GM12878 (cell line): ENCODE measurements at regions not wholly inside any gene's neighbourhood (a gene's known extent, or its start where the extent isn't known, plus 50 kb on each side); places are given as distances from the start of the nearest gene placed in this dataset.

Experiments
- ATF2 ChIP-seq: IDR thresholded peaks from 2 replicates; pipeline ENCODE4 v1.6.1; 2012; ENCODE audit warnings: low read length, inconsistent platforms
- ATF7 ChIP-seq: fragments of 450-650 bp; IDR thresholded peaks from 2 replicates; pipeline ENCODE4 v1.6.1; 2016; ENCODE audit warnings: low read depth, mild to moderate bottlenecking
- EP300 ChIP-seq, 2 experiments: fragments of 150-350 bp in 1 of 2; IDR thresholded peaks; 2 replicates each; pipeline ENCODE4 v1.6.1; 2011 to 2012; ENCODE audit warnings: low read depth in 2 of 2, low read length in 2 of 2, borderline replicate concordance in 1 of 2, improper control_type of control experiment in 1 of 2, inconsistent platforms in 1 of 2; ENCODE audit not compliant: control insufficient read depth in 1 of 2
- KDM1A ChIP-seq: fragments of 200-600 bp; sonication (generic); IDR thresholded peaks from 2 replicates; pipeline ENCODE4 v1.6.1; 2016; ENCODE audit warnings: borderline replicate concordance
- NR2C1 ChIP-seq: fragments of 450-650 bp; IDR thresholded peaks from 2 replicates; pipeline ENCODE4 v1.6.1; 2017; ENCODE audit warnings: antibody characterized with exemption, mild to moderate bottlenecking, moderate library complexity
- RBBP5 ChIP-seq: fragments of 200-600 bp; sonication (generic); conservative IDR thresholded peaks from 2 replicates; pipeline ENCODE4 v1.6.1; 2016
- RCOR1 ChIP-seq: conservative IDR thresholded peaks from 2 replicates; pipeline ENCODE4 v1.6.1; 2012; ENCODE audit warnings: low read depth, low read length, improper control_type of control experiment
- SUZ12 ChIP-seq: fragments of 200-600 bp; sonication (generic); IDR thresholded peaks from one replicate; pipeline ENCODE4 v1.6.1; 2018; ENCODE audit warnings: antibody characterized with exemption, mild to moderate bottlenecking; ENCODE audit not compliant: unreplicated experiment
- TF ChIP-seq, protein P1 (sequence below), 3 experiments: IDR thresholded peaks in 2 of 3; conservative IDR thresholded peaks in 1 of 3; 2 replicates each; pipeline ENCODE4 v1.5.1; 2011; ENCODE audit warnings: low read depth in 3 of 3, low read length in 3 of 3, mild to moderate bottlenecking in 3 of 3, control low read depth in 2 of 3, moderate library complexity in 2 of 3, inconsistent platforms in 1 of 3, mixed read lengths in 1 of 3; ENCODE audit not compliant: control insufficient read depth in 2 of 3, insufficient read depth in 1 of 3; ENCODE audit errors: extremely low read depth in 1 of 3
- TF ChIP-seq, protein P2 (sequence below): IDR thresholded peaks from 2 replicates; pipeline ENCODE4 v1.6.1; 2011; ENCODE audit warnings: borderline replicate concordance, low read depth, mild to moderate bottlenecking, moderate library complexity, low read length; ENCODE audit not compliant: insufficient read depth, poor library complexity, severe bottlenecking

GRCh38 chr18:23321996-23322395 lies 131.1 kb upstream of the RIOK3 start:
- TF ChIP-seq, protein P1, sequence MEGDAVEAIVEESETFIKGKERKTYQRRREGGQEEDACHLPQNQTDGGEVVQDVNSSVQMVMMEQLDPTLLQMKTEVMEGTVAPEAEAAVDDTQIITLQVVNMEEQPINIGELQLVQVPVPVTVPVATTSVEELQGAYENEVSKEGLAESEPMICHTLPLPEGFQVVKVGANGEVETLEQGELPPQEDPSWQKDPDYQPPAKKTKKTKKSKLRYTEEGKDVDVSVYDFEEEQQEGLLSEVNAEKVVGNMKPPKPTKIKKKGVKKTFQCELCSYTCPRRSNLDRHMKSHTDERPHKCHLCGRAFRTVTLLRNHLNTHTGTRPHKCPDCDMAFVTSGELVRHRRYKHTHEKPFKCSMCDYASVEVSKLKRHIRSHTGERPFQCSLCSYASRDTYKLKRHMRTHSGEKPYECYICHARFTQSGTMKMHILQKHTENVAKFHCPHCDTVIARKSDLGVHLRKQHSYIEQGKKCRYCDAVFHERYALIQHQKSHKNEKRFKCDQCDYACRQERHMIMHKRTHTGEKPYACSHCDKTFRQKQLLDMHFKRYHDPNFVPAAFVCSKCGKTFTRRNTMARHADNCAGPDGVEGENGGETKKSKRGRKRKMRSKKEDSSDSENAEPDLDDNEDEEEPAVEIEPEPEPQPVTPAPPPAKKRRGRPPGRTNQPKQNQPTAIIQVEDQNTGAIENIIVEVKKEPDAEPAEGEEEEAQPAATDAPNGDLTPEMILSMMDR (IDR thresholded peaks at IDR 0.05 in 2 of 3, conservative IDR thresholded peaks at IDR 0.05 in 1 of 3; ENCODE audit: control insufficient read depth in 2 of 3, extremely low read depth in 1 of 3, insufficient read depth in 1 of 3, low read depth in 3 of 3, low read length in 3 of 3), result no peak
- TF ChIP-seq RBBP5 (no peak), EP300 (IDR thresholded peaks at IDR 0.05; ENCODE audit: borderline replicate concordance in 1 of 2, control insufficient read depth in 1 of 2, low read depth in 2 of 2, low read length in 2 of 2) (no peak), RCOR1 (no peak), ATF2 (no peak), ATF7 (no peak), NR2C1 (no peak), SUZ12 (no peak), KDM1A (no peak)
- TF ChIP-seq, protein P2, sequence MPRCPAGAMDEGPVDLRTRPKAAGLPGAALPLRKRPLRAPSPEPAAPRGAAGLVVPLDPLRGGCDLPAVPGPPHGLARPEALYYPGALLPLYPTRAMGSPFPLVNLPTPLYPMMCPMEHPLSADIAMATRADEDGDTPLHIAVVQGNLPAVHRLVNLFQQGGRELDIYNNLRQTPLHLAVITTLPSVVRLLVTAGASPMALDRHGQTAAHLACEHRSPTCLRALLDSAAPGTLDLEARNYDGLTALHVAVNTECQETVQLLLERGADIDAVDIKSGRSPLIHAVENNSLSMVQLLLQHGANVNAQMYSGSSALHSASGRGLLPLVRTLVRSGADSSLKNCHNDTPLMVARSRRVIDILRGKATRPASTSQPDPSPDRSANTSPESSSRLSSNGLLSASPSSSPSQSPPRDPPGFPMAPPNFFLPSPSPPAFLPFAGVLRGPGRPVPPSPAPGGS, result no peak
